GM12801 (cell line): ENCODE measurements at regions not wholly inside any gene's neighbourhood (a gene's known extent, or its start where the extent isn't known, plus 50 kb on each side); places are given as distances from the start of the nearest gene placed in this dataset.

Source experiments
- TF ChIP-seq, protein P1 (sequence below): IDR thresholded peaks from one replicate; pipeline ENCODE4 v1.5.1; 2011; ENCODE audit warnings: control low read depth; ENCODE audit not compliant: insufficient read length; ENCODE audit errors: extremely low read depth

DNA sequence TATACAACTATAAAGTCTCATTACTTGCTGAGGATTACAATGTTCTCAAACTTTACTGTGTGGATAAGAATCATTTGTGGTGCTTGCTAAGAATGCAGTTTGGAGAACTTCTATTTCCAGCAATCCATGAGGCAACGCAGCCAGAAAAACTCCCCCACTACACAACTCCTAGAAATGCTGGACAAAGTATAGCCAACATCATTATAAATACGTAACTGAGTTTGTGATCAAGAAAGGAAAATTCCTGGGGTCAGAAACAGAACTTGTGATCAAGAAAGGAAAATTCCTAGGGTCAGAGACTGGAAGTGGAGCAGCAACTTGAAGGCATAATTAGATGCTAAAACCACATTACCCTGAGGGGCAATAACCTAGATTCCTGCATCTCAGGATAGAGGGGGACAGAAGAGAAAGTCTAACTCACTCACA is 81.1 kb downstream of the MAT2B start:
- TF ChIP-seq, protein P1, sequence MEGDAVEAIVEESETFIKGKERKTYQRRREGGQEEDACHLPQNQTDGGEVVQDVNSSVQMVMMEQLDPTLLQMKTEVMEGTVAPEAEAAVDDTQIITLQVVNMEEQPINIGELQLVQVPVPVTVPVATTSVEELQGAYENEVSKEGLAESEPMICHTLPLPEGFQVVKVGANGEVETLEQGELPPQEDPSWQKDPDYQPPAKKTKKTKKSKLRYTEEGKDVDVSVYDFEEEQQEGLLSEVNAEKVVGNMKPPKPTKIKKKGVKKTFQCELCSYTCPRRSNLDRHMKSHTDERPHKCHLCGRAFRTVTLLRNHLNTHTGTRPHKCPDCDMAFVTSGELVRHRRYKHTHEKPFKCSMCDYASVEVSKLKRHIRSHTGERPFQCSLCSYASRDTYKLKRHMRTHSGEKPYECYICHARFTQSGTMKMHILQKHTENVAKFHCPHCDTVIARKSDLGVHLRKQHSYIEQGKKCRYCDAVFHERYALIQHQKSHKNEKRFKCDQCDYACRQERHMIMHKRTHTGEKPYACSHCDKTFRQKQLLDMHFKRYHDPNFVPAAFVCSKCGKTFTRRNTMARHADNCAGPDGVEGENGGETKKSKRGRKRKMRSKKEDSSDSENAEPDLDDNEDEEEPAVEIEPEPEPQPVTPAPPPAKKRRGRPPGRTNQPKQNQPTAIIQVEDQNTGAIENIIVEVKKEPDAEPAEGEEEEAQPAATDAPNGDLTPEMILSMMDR: no peak

DNA sequence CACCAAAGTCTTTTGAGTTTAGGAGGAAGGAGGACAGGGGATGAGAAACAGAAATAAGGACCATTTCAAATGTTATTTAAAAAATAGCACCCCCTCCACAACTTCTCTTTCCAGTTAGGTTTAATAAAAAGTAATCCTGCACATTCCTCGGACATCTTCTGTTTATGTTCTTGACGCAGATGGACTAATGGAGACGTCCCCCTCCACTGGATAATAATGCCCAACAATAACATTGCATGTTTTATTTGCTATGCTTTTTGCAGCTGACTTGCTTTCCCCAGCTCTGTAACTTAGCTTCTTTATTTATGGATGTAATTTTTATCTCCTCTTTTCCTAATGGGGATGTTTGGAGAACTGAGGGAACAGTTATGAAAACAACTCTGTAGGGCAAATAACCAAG is 89.5 kb downstream of the MAT2B start:
- TF ChIP-seq, protein P1: no peak

DNA sequence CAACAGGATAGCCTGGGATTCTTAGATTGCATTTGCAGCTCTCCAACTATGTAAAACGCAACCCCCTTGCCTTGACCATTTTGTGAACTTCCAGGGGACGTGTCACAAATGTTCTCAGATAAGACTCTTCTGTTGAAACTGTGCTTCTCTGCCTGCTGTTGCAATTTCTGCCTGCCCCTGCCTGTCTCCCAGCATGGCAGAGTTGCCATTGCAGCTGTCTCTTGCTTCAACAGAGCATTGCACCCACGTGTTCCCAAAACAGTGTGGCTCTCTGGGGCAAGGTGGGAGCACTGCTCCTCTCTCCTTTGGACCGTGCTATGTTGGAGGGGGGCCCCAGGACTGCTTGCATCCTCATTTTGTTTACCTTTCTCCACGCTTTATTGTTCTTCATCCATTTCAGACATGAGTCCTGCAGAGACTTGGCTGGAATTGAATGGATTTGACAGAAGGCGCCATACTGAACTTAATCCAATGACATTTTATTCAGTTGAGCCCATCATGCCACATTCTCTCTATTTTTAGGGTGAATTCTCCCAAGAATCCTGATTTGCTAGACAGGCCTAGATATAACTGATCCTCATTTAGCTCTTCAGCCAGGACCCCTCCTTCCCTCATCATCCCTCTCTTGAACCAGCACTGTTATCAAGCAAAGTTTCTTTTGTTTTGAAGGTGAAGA is 90.7 kb downstream of the MAT2B start:
- TF ChIP-seq, protein P1: no peak

DNA sequence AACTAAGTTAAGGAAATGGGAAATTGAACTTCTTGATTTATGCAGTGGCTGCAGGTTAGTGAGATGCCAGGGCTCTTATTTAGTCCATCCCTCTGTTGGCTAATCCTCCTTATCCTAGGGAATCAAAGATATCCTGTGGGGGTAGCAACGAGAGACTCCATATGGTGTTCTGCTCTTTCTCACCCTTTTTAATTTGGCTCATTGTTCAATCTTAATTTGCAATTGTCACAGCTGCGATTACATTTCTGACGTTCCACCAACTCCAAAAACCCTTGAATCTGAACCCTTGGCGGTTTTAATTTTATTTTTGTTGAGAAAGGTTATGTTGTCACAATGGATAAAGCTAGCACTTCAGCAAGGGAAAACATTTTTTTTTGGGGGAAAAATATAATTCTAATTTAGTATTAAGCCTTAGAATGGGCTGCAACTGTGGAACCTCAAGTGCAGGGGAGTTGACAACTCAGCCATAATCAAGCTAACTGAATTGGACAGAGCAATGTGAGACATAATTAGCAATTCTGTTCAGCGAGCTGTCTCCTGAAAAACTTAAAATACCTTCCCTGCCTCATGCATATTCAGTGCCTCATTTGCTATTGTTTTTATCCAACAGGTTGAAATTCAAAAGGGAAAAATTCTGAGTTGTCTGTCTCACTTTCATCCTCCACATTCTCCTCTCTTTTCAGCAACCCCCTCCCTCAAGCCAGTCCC is 91.3 kb downstream of the MAT2B start:
- TF ChIP-seq, protein P1: no peak

DNA sequence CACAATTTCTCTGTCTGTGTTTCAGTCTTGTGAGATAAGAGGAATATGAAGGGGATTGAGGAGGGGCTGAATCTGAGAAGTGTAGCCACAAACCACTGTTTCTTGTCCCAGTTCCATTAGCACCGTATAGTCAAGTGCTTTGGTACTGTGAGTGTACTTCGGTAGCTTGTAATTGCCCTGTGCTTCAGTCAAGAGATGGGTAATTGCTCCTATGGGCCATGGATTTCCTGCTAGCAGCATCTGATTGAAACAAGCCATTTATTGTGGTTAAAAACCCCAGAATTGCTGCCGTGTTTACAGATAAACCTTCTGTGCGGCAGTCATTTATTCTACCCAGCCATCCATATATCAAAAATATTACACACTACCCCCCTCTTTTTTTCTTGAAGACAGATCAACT is 98.6 kb downstream of the MAT2B start:
- TF ChIP-seq, protein P1: no peak

DNA sequence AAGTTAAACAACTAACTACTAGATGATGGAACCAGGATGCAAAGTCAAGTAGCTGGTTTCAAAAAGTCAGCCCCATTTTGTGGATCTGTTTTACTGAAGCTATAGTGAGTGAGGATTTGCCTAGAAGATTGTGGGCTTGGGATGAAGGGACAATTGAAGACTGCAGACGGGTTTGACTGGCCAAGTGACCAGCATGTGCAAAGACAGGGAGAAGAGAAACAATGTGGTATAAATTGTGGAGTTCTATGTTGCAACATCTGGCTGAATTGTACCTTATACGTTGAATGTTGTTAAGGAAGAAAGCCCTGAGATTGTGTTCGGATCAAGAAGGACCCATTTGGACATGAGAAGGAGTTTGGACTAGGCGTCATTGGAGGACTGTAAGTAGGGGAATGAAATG is 101.8 kb downstream of the MAT2B start:
- TF ChIP-seq, protein P1: no peak

DNA sequence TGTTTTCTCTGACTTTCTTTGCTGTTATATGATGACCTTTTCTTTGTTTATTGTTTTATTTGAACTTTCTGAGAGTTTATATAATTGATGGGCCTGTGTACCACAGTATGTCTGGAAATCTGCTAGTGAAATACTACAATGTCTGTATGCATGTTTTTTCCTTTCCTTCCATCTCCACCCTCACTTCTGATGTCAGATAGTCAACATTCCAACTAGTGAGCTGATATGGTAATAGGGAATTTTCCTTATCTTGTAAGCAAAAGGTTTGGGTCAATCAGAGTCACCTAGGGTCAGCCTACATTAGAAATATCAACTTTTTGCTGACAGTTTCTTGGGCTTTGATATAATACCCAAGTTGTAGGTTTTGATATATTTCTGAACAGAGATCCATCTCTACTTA is 103.2 kb downstream of the MAT2B start:
- TF ChIP-seq, protein P1: no peak
